ENCODE measurements at regions not wholly inside any gene's neighbourhood (a gene's known extent, or its start where the extent isn't known, plus 50 kb on each side); places are given as distances from the start of the nearest gene placed in this dataset.

DNA sequence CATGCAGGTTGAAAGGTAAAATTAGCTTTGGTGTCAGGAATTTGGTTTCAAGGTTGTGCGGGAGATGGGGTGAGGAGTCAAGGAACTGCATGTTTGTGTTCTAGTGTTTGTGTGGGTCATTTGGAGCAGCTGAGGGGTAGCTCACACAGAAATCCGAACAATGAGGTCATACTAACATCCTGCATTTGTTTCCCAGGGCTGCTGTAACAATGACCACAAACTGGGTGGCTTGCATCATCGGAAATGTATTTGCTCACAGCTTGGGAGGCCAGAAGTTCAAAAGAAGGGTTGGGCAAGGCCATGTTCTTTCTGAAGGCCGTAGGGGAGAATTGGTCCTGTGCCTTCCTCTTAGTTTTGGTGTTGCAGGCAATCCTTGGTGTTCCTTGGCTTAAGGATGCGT, 287.4 kb downstream of the HAPSTR1 start:
- TF ChIP-seq, protein P1, sequence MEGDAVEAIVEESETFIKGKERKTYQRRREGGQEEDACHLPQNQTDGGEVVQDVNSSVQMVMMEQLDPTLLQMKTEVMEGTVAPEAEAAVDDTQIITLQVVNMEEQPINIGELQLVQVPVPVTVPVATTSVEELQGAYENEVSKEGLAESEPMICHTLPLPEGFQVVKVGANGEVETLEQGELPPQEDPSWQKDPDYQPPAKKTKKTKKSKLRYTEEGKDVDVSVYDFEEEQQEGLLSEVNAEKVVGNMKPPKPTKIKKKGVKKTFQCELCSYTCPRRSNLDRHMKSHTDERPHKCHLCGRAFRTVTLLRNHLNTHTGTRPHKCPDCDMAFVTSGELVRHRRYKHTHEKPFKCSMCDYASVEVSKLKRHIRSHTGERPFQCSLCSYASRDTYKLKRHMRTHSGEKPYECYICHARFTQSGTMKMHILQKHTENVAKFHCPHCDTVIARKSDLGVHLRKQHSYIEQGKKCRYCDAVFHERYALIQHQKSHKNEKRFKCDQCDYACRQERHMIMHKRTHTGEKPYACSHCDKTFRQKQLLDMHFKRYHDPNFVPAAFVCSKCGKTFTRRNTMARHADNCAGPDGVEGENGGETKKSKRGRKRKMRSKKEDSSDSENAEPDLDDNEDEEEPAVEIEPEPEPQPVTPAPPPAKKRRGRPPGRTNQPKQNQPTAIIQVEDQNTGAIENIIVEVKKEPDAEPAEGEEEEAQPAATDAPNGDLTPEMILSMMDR (IDR thresholded peaks at IDR 0.05), result no peak
- no peaks in the 10 kb centered on the region for H3K4me1 ChIP-seq (ENCODE audit: low read depth)
- intact Hi-C loops (cut with DNase I, micrococcal nuclease), result no loop called here
- no peaks in the 10 kb centered on the region for H3K9me3 ChIP-seq
- ATAC-seq, result no peak
- DNase-seq, result no peak
- no peak overlapping the region for H3K4me3 ChIP-seq
- H3K36me3 ChIP-seq (ENCODE audit: low read depth), result no peaks in the 10 kb centered on the region

DNA sequence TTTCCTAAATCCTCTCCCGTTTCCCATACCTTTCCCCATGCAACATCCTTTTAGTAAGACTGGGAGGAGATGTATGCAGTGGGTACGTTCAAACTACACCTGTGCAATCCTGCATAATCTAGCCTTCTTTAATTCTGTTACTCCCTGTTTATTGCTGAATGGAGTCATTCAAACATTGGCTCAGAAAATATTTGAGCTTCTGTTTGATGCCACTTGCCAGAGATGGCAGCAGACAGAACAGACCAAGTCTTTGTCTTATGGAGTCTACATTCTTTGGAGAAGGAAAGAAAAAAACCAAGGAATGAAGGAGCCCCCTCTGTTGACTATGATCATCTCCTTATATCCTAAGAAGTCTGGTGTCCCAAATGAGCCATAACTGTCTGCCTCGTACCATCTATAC, 288.8 kb downstream of the HAPSTR1 start:
- DNase-seq (no peak), ATAC-seq (no peak)
- TF ChIP-seq, protein P1 (IDR thresholded peaks at IDR 0.05), result no peak
- intact Hi-C loops (cut with DNase I, micrococcal nuclease), result no loop called here
- Histone ChIP-seq H3K4me3 (no peak overlapping the region), H3K4me1 (ENCODE audit: low read depth) (no peaks in the 10 kb centered on the region), H3K9me3 (no peaks in the 10 kb centered on the region), H3K36me3 (ENCODE audit: low read depth) (no peaks in the 10 kb centered on the region)

DNA sequence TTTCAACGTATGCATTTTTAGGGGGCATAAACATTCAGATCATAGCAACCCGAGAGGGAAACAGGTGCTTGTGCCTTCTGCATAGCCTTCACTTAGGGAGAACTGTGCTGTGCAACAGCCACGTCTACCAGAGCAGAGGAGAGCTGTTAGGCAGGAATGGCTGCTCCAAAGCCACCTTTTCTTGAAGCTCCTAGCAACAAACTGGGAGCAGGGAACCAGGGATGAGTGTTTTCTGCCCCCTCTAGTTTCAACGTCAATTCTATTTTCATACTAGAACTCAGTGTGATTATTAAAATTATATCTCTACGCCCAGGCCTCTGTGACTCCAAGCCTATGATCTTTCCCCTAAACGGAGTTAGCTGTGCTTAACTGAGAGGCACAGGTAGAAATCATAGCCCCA, 290.0 kb downstream of the HAPSTR1 start:
- H3K9me3 ChIP-seq, result no peaks in the 10 kb centered on the region
- DNase-seq, result no peak
- ATAC-seq, result no peak
- no peaks in the 10 kb centered on the region for H3K36me3 ChIP-seq (ENCODE audit: low read depth)
- no peak overlapping the region for H3K4me3 ChIP-seq
- TF ChIP-seq, protein P1 (IDR thresholded peaks at IDR 0.05), result no peak
- intact Hi-C loops (cut with DNase I, micrococcal nuclease), result no loop called here
- H3K4me1 ChIP-seq (ENCODE audit: low read depth), result no peaks in the 10 kb centered on the region

DNA sequence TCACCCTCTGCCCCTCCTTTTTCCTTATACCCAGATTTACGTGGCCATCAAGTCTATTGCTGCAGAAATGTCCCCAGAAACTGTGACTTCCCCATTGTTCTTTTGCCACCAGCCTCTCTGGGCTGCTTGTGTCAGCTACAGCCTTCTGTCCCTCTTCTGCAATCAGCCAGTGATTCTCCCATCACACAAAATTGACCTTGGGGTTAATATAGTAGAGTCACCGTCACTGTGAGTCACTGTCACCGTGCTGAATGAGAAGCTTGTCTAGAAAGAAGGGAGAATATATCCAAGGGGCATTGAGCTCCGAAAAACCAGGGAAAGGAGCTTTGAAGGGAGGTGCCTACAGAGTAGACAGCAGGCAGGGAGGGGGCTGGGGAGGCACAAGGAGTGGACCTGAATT, 290.5 kb downstream of the HAPSTR1 start:
- H3K4me3 ChIP-seq, result no peak overlapping the region
- H3K4me1 ChIP-seq (ENCODE audit: low read depth), result no peaks in the 10 kb centered on the region
- ATAC-seq (no peak), DNase-seq (no peak)
- no peaks in the 10 kb centered on the region for H3K9me3 ChIP-seq
- TF ChIP-seq, protein P1 (IDR thresholded peaks at IDR 0.05), result no peak
- intact Hi-C loops (cut with DNase I, micrococcal nuclease), result no loop called here
- no peaks in the 10 kb centered on the region for H3K36me3 ChIP-seq (ENCODE audit: low read depth)

DNA sequence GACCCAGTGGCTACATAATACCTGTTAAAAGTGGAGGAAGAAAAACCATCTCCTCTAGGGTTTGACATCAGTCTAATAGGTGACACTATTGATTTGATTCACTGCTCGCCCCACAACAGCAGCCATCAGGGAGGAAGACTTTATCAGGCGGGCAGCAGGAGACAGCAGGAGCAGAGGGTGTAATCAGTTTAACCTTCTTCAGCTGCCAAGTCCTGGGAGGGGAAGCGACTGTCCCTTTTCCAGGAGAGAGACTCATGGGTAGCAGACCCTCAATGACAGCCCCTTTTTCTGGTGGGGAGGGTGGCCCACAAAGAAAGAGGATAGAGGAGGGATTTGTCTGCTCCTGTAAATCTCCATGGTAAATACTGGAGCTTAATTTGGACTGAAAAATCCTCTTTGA, 291.8 kb downstream of the HAPSTR1 start:
- Histone ChIP-seq H3K4me1 (ENCODE audit: low read depth) (no peaks in the 10 kb centered on the region), H3K4me3 (no peak overlapping the region), H3K9me3 (peaks cover 9% of the 10 kb centered on the region), H3K36me3 (ENCODE audit: low read depth) (no peaks in the 10 kb centered on the region)
- intact Hi-C loops (cut with DNase I, micrococcal nuclease), result no loop called here
- TF ChIP-seq, protein P1 (IDR thresholded peaks at IDR 0.05), result no peak
- DNase-seq, result no peak
- no peak for ATAC-seq

DNA sequence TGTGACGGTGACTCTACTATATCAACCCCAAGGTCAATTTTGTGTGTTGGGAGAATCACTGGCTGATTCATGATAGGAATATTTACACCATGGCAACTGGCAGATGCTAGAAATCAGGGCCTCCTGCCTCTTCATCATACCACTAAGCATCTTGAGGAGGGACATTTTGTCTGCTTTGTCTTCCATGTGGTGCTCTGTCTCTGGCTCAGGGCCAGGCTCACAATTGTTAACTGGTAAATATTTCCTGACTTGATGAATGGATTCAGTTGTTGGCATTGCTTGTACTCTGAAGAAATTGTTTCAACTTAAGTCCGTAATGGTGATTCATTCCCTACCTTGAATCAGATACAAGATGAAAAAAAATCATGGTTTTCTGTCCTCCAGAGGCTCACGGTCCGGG, 292.7 kb downstream of the HAPSTR1 start:
- Histone ChIP-seq H3K4me3 (no peak overlapping the region), H3K9me3 (peaks cover 14% of the 10 kb centered on the region), H3K36me3 (ENCODE audit: low read depth) (no peaks in the 10 kb centered on the region), H3K4me1 (ENCODE audit: low read depth) (no peaks in the 10 kb centered on the region)
- TF ChIP-seq, protein P1 (IDR thresholded peaks at IDR 0.05), result no peak
- DNase-seq (no peak), ATAC-seq (no peak)
- intact Hi-C loops (cut with DNase I, micrococcal nuclease), result no loop called here

Data from mucosa of descending colon (tissue), 3 donors.